H9 (cell line): ENCODE measurements at regions not wholly inside any gene's neighbourhood (a gene's known extent, or its start where the extent isn't known, plus 50 kb on each side); places are given as distances from the start of the nearest gene placed in this dataset.

Experiments
- DNase-seq: peaks from one replicate; pipeline ENCODE4 v3.0.0-alpha.2; 2017
- H2AFZ ChIP-seq: one replicate; pipeline ENCODE4 v1.6.1; 2013; ENCODE audit warnings: mild to moderate bottlenecking, low read length, control low read depth, moderate library complexity
- H2AK5ac ChIP-seq: 2 replicates; pipeline ENCODE4 v1.6.1; 2013; ENCODE audit warnings: low read length, control low read depth, mixed read lengths; ENCODE audit not compliant: insufficient read length
- H2BK120ac ChIP-seq: one replicate; pipeline ENCODE4 v1.6.1; 2013; ENCODE audit warnings: low read depth, mild to moderate bottlenecking, low read length, control low read depth, inconsistent platforms; ENCODE audit not compliant: poor library complexity, severe bottlenecking
- H2BK12ac ChIP-seq: 2 replicates; pipeline ENCODE4 v1.6.1; 2013; ENCODE audit warnings: low read length, control low read depth, mixed read lengths, low read depth; ENCODE audit not compliant: insufficient read length
- H2BK15ac ChIP-seq: 2 replicates; pipeline ENCODE4 v1.6.1; 2013; ENCODE audit warnings: low read depth, low read length, control low read depth
- H2BK20ac ChIP-seq: one replicate; pipeline ENCODE4 v1.6.1; 2013; ENCODE audit warnings: low read depth, mild to moderate bottlenecking, low read length, control low read depth, inconsistent platforms; ENCODE audit not compliant: poor library complexity, severe bottlenecking
- H2BK5ac ChIP-seq: 2 replicates; pipeline ENCODE4 v1.6.1; 2013; ENCODE audit warnings: low read length, control low read depth, mixed read lengths; ENCODE audit not compliant: insufficient read length
- H3K14ac ChIP-seq: 2 replicates; pipeline ENCODE4 v1.6.1; 2013; ENCODE audit warnings: low read length, control low read depth; ENCODE audit not compliant: insufficient read depth
- H3K18ac ChIP-seq: 2 replicates; pipeline ENCODE4 v1.6.1; 2013; ENCODE audit warnings: low read depth, mild to moderate bottlenecking, mixed read lengths, low read length, control low read depth; ENCODE audit not compliant: insufficient read length
- H3K23ac ChIP-seq: 2 replicates; pipeline ENCODE4 v1.6.1; 2013; ENCODE audit warnings: low read length, control low read depth, mixed read lengths, low read depth; ENCODE audit not compliant: insufficient read length
- H3K23me2 ChIP-seq: 2 replicates; pipeline ENCODE4 v1.6.1; 2013; ENCODE audit warnings: low read depth, mild to moderate bottlenecking, mixed read lengths, low read length, control low read depth; ENCODE audit not compliant: insufficient read length, poor library complexity, severe bottlenecking
- H3K27ac ChIP-seq: 2 replicates; pipeline ENCODE4 v1.5.1; 2013; ENCODE audit warnings: low read length, control low read depth, mixed read lengths, low read depth; ENCODE audit not compliant: insufficient read length
- H3K27me3 ChIP-seq: 2 replicates; pipeline ENCODE4 v1.6.1; 2013; ENCODE audit warnings: low read length, control low read depth, inconsistent platforms; ENCODE audit not compliant: insufficient read depth
- H3K4ac ChIP-seq: 2 replicates; pipeline ENCODE4 v1.6.1; 2013; ENCODE audit warnings: low read depth, mild to moderate bottlenecking, control low read depth, inconsistent platforms, low read length, moderate library complexity
- H3K4me1 ChIP-seq: 2 replicates; pipeline ENCODE4 v1.6.1; 2013; ENCODE audit warnings: low read length, control low read depth, inconsistent platforms; ENCODE audit not compliant: insufficient read depth
- H3K4me2 ChIP-seq: 2 replicates; pipeline ENCODE4 v1.6.1; 2013; ENCODE audit warnings: low read length, control low read depth, mixed read lengths; ENCODE audit not compliant: insufficient read length, insufficient read depth
- H3K56ac ChIP-seq: 2 replicates; pipeline ENCODE4 v1.6.1; 2013; ENCODE audit warnings: low read depth, mild to moderate bottlenecking, mixed read lengths, low read length, control low read depth; ENCODE audit not compliant: insufficient read length
- H3K79me1 ChIP-seq: 2 replicates; pipeline ENCODE4 v1.6.1; 2013; ENCODE audit warnings: low read depth, mild to moderate bottlenecking, moderate library complexity, low read length, control low read depth, inconsistent platforms; ENCODE audit not compliant: insufficient read depth, poor library complexity, severe bottlenecking
- H3K79me2 ChIP-seq: 2 replicates; pipeline ENCODE4 v1.6.1; 2013; ENCODE audit warnings: low read length, control low read depth, inconsistent platforms; ENCODE audit not compliant: insufficient read depth
- H3K9ac ChIP-seq: 2 replicates; pipeline ENCODE4 v1.6.1; 2013; ENCODE audit warnings: low read length, control low read depth, mixed read lengths; ENCODE audit not compliant: insufficient read length; ENCODE audit errors: extremely low read depth
- H3K9me3 ChIP-seq: one replicate; pipeline ENCODE4 v1.6.1; 2013; ENCODE audit warnings: low read depth, low read length, inconsistent platforms; ENCODE audit not compliant: control insufficient read depth
- H3T11ph ChIP-seq: one replicate; pipeline ENCODE4 v1.6.1; 2013; ENCODE audit warnings: mild to moderate bottlenecking, low read length, control low read depth, inconsistent platforms
- H4K20me1 ChIP-seq: one replicate; pipeline ENCODE4 v1.6.1; 2013; ENCODE audit not compliant: control insufficient read depth, insufficient read length, insufficient read depth
- H4K5ac ChIP-seq: 2 replicates; pipeline ENCODE4 v1.6.1; 2013; ENCODE audit warnings: low read depth, mild to moderate bottlenecking, mixed read lengths, low read length, control low read depth; ENCODE audit not compliant: insufficient read length
- H4K8ac ChIP-seq: replicated peaks from 2 replicates; pipeline ENCODE4 v1.6.1; 2013; ENCODE audit warnings: low read length, control low read depth, mixed read lengths, low read depth; ENCODE audit not compliant: insufficient read length
- H4K91ac ChIP-seq: 2 replicates; pipeline ENCODE4 v1.6.1; 2013; ENCODE audit warnings: low read depth, mild to moderate bottlenecking, moderate library complexity, mixed read lengths, low read length, control low read depth; ENCODE audit not compliant: insufficient read length
- H3K27ac Mint-ChIP-seq, 3 experiments: 2 replicates in 2 of 3; 3 replicates in 1 of 3; pipeline ENCODE4 v1.8.0; 2020 to 2021; ENCODE audit warnings: mixed read lengths in 3 of 3, mild to moderate bottlenecking in 1 of 3, moderate library complexity in 1 of 3
- H3K27me3 Mint-ChIP-seq: 2 replicates; pipeline ENCODE4 v1.8.0; 2021; ENCODE audit warnings: low read depth, mild to moderate bottlenecking, moderate library complexity, mixed read lengths
- H3K36me3 Mint-ChIP-seq, 3 experiments: 2 replicates in 2 of 3; 3 replicates in 1 of 3; pipeline ENCODE4 v1.8.0; 2020 to 2021; ENCODE audit warnings: low read depth in 3 of 3, mixed read lengths in 3 of 3; ENCODE audit not compliant: insufficient read depth in 1 of 3
- H3K4me1 Mint-ChIP-seq, 2 experiments: 2 replicates each; pipeline ENCODE4 v1.8.0; 2020; ENCODE audit warnings: mixed read lengths in 2 of 2
- H3K4me3 Mint-ChIP-seq, 2 experiments: 2 replicates in 1 of 2; 3 replicates in 1 of 2; pipeline ENCODE4 v1.8.0; 2020 to 2021; ENCODE audit warnings: mild to moderate bottlenecking in 2 of 2, mixed read lengths in 2 of 2, moderate library complexity in 1 of 2
- H3K9me3 Mint-ChIP-seq, 2 experiments: 2 replicates in 1 of 2; 3 replicates in 1 of 2; pipeline ENCODE4 v1.8.0; 2020; ENCODE audit warnings: mild to moderate bottlenecking in 2 of 2, mixed read lengths in 2 of 2, moderate library complexity in 1 of 2
- WGBS: extraction: QIAGEN DNeasy Blood & Tissue Kit; methylation state at CpG from one replicate; pipeline ENCODE4 v1.1.7; 2013; ENCODE audit warnings: missing lambda C conversion rate, low lambda C conversion rate, mixed read lengths; ENCODE audit not compliant: insufficient read length; ENCODE audit errors: extremely low coverage; 5-methylcytosine and 5-hydroxymethylcytosine counted together
- TF ChIP-seq, protein P1 (sequence below): fragments of 200-600 bp; sonication (generic); conservative IDR thresholded peaks from 3 replicates; pipeline ENCODE4 v1.8.0; 2021; ENCODE audit warnings: antibody characterized with exemption, mild to moderate bottlenecking

DNA sequence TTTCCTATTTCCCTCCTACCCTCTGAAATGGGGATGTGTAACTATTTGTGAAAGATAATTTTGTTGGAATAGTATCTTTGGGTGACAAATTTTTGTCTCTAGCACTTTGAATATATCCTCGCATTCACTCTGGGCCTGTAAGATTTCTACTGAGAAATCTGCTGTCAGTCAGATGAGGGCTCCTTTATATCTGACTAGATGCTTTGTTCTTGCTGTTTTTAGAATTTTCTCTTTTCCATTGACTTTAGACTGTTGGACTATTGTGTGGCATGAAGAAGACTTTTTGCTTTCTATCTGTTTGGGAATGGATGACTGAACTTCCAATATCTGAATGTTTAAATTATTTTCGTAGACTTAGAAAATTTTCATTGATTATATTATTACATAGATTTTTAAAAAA is 54.2 kb upstream of the GRID2 start:
- Histone ChIP-seq H3K79me1 (no peaks in the 10 kb centered on the region), H3K18ac (no peak overlapping the region), H3K27me3 (no peaks in the 10 kb centered on the region), H4K5ac (no peak overlapping the region), H4K8ac (no peak overlapping the region), H2BK120ac (no peak overlapping the region), H2BK5ac (no peak overlapping the region), H3K79me2 (no peaks in the 10 kb centered on the region), H2BK15ac (no peak overlapping the region), H3K23ac (no peak overlapping the region), H2AFZ (no peak overlapping the region), H3K4me1 (no peaks in the 10 kb centered on the region), H4K20me1 (no peaks in the 10 kb centered on the region), H3T11ph (no peak overlapping the region), H4K91ac (no peak overlapping the region), H3K9me3 (peaks cover 48% of the 10 kb centered on the region), H3K56ac (no peak overlapping the region), H3K4me2 (no peak overlapping the region), H3K14ac (no peak overlapping the region), H2BK20ac (no peak overlapping the region), H2AK5ac (no peak overlapping the region), H2BK12ac (no peak overlapping the region), H3K23me2 (no peaks in the 10 kb centered on the region), H3K27ac (no peak overlapping the region), H3K9ac (no peak overlapping the region), H3K4ac (no peak overlapping the region)
- Mint-ChIP-seq H3K36me3 (peaks cover 29 to 49% (median 40%) of the 10 kb centered on the region in 3 experiments), H3K27ac (no peak overlapping the region), H3K9me3 (peaks cover 63 to 67% of the 10 kb centered on the region in 2 experiments), H3K4me3 (no peak overlapping the region), H3K4me1 (no peaks in the 10 kb centered on the region), H3K27me3 (peaks cover 71% of the 10 kb centered on the region)
- DNase-seq: no peak
- no CpG with 5 or more reads among the region's 2 CpGs for WGBS
- TF ChIP-seq, protein P1, sequence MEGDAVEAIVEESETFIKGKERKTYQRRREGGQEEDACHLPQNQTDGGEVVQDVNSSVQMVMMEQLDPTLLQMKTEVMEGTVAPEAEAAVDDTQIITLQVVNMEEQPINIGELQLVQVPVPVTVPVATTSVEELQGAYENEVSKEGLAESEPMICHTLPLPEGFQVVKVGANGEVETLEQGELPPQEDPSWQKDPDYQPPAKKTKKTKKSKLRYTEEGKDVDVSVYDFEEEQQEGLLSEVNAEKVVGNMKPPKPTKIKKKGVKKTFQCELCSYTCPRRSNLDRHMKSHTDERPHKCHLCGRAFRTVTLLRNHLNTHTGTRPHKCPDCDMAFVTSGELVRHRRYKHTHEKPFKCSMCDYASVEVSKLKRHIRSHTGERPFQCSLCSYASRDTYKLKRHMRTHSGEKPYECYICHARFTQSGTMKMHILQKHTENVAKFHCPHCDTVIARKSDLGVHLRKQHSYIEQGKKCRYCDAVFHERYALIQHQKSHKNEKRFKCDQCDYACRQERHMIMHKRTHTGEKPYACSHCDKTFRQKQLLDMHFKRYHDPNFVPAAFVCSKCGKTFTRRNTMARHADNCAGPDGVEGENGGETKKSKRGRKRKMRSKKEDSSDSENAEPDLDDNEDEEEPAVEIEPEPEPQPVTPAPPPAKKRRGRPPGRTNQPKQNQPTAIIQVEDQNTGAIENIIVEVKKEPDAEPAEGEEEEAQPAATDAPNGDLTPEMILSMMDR: no peak
